AG04449 (cell line): ENCODE measurements at regions not wholly inside any gene's neighbourhood (a gene's known extent, or its start where the extent isn't known, plus 50 kb on each side); places are given as distances from the start of the nearest gene placed in this dataset.

Experiments used
- CTCF ChIA-PET: fragments of 350-600 bp; formaldehyde crosslinking; extraction: SDS; loops from one replicate; lab custom pipeline; 2021; ENCODE audit warnings: antibody characterized with exemption; lab: Yijun Ruan, JAX
- POLR2A ChIA-PET: fragments of 400-600, 350-600 bp; formaldehyde crosslinking; extraction: SDS; loops from one replicate; lab custom pipeline; 2020; ENCODE audit warnings: antibody characterized with exemption, inconsistent platforms; lab: Yijun Ruan, JAX
- DNase-seq: peaks from one replicate; pipeline ENCODE4 v3.0.0-alpha.2; 2010; ENCODE audit warnings: low read depth, low spot score
- H3K4me3 ChIP-seq: 2 replicates; pipeline ENCODE4 v1.5.1; 2011; ENCODE audit warnings: low read depth, mild to moderate bottlenecking, control low read depth, low read length
- CTCF ChIP-seq: IDR thresholded peaks from one replicate; pipeline ENCODE4 v1.5.1; 2011; ENCODE audit warnings: mild to moderate bottlenecking, moderate library complexity, low read length, control low read depth, inconsistent platforms; ENCODE audit not compliant: insufficient read depth; ENCODE audit errors: missing control alignments

GRCh38 chr4:126727461-126727860, 905.3 kb upstream of the INTU start:
- CTCF ChIA-PET = no interaction called here
- POLR2A ChIA-PET = interaction anchor here (0.6 kb wide), 1 partner anchor 1185 kb away, joined by 3 read pairs; no protein-coding TSS in a partner anchor
- H3K4me3 ChIP-seq = no peak overlapping the region
- DNase-seq = no peak
- TF ChIP-seq CTCF = no peak

GRCh38 chr4:126731062-126731461, 901.7 kb upstream of the INTU start:
- ChIA-PET CTCF (no interaction called here), POLR2A (no interaction called here)

GRCh38 chr4:126733301-126733700, 899.5 kb upstream of the INTU start:
- TF ChIP-seq CTCF = no peak
- ChIA-PET CTCF (no interaction called here), POLR2A (no interaction called here)
- H3K4me3 ChIP-seq = no peak overlapping the region
- DNase-seq = no peak

More at GRCh38 chr4:126731062-126731461, 901.7 kb upstream of the INTU start:
- no peak for DNase-seq
- no peak for TF ChIP-seq CTCF
- no peak overlapping the region for H3K4me3 ChIP-seq

- no peak for DNase-seq
- H3K4me3 ChIP-seq = no peak overlapping the region
- no peak for TF ChIP-seq CTCF
- POLR2A ChIA-PET = no interaction called here
- CTCF ChIA-PET = no interaction called here
These were observed 898.3 kb upstream of the INTU start for GRCh38 chr4:126734465-126734864.

- ChIA-PET CTCF (no interaction called here), POLR2A (no interaction called here)
- no peak for TF ChIP-seq CTCF
- no peak overlapping the region for H3K4me3 ChIP-seq
- DNase-seq = no peak
These were observed 897.2 kb upstream of the INTU start for GRCh38 chr4:126735294-126736132.

- no peak for TF ChIP-seq CTCF
- DNase-seq = no peak
- H3K4me3 ChIP-seq = no peak overlapping the region
- CTCF ChIA-PET = no interaction called here
- POLR2A ChIA-PET = no interaction called here
These were observed 896.6 kb upstream of the INTU start for GRCh38 chr4:126736133-126736518.
